IMR-90 (cell line): ENCODE measurements at regions not wholly inside any gene's neighbourhood (a gene's known extent, or its start where the extent isn't known, plus 50 kb on each side); places are given as distances from the start of the nearest gene placed in this dataset.

Experiments used
- ATAC-seq: fragments of 200-7000 bp; cut with Tn5 transposase; 2 replicates; pipeline ENCODE4 v1.9.1; 2020; ENCODE audit warnings: low read depth, mild to moderate bottlenecking, moderate library complexity
- BruUV-seq: library from RNA; stranded (reverse); fragments of 400-500 nt; replicated peaks from 2 replicates; lab custom pipeline; 2021; lab: Mats Ljungman, UMichigan
- CTCF ChIA-PET: fragments of 300-600 bp; formaldehyde crosslinking; extraction: SDS; loops from one replicate; lab custom pipeline; 2021; ENCODE audit warnings: antibody characterized with exemption; lab: Yijun Ruan, JAX
- POLR2A ChIA-PET: fragments of 300-600 bp; sonication (Branson Sonifier 250); formaldehyde crosslinking; loops from one replicate; lab custom pipeline; 2022; ENCODE audit warnings: antibody characterized with exemption; ENCODE audit not compliant: unreplicated experiment; lab: Charles Lee
- DNase-seq: peaks from one replicate; pipeline ENCODE4 v3.0.0; 2013
- H2AFZ ChIP-seq: replicated peaks from 2 replicates; pipeline ENCODE3; 2013; ENCODE audit warnings: low read length, mild to moderate bottlenecking; ENCODE audit not compliant: poor library complexity
- H2AK5ac ChIP-seq: 2 replicates; pipeline ENCODE4 v1.6.1; 2013; ENCODE audit warnings: low read depth, low read length, inconsistent platforms
- H2AK9ac ChIP-seq: replicated peaks from 2 replicates; pipeline ENCODE3; 2013; ENCODE audit warnings: mild to moderate bottlenecking, low read depth, low read length, moderate library complexity; ENCODE audit not compliant: poor library complexity
- H2BK120ac ChIP-seq: 2 replicates; pipeline ENCODE4 v1.6.1; 2013; ENCODE audit warnings: low read depth, low read length, inconsistent platforms
- H2BK15ac ChIP-seq: 3 replicates; pipeline ENCODE4 v1.6.1; 2013; ENCODE audit warnings: low read depth, low read length, inconsistent platforms
- H2BK20ac ChIP-seq: 2 replicates; pipeline ENCODE4 v1.6.1; 2013; ENCODE audit warnings: low read depth, mild to moderate bottlenecking, inconsistent platforms, low read length, moderate library complexity
- H2BK5ac ChIP-seq: 2 replicates; pipeline ENCODE4 v1.6.1; 2013; ENCODE audit warnings: mild to moderate bottlenecking, low read depth, low read length, inconsistent platforms; ENCODE audit not compliant: poor library complexity, severe bottlenecking
- H3K14ac ChIP-seq: replicated peaks from 2 replicates; pipeline ENCODE4 v1.6.1; 2013; ENCODE audit warnings: low read depth, low read length, inconsistent platforms
- H3K18ac ChIP-seq: 2 replicates; pipeline ENCODE4 v1.6.1; 2013; ENCODE audit warnings: low read depth, low read length, control low read depth
- H3K23ac ChIP-seq: 2 replicates; pipeline ENCODE4 v1.6.1; 2013; ENCODE audit warnings: low read depth, low read length, inconsistent platforms
- H3K27ac ChIP-seq: 2 replicates; pipeline ENCODE4 v1.5.1; 2013; ENCODE audit warnings: mild to moderate bottlenecking, control low read depth, low read length; ENCODE audit not compliant: insufficient read depth
- H3K27me3 ChIP-seq: 2 replicates; pipeline ENCODE4 v1.6.1; 2013; ENCODE audit warnings: low read length; ENCODE audit not compliant: control insufficient read depth, insufficient read depth
- H3K36me3 ChIP-seq: 2 replicates; pipeline ENCODE4 v1.6.1; 2013; ENCODE audit warnings: low read length, mixed read lengths; ENCODE audit not compliant: control insufficient read depth, insufficient read depth
- H3K4ac ChIP-seq: 2 replicates; pipeline ENCODE4 v1.6.1; 2013; ENCODE audit warnings: low read depth, low read length, inconsistent platforms
- H3K4me1 ChIP-seq: 2 replicates; pipeline ENCODE4 v1.6.1; 2013; ENCODE audit warnings: low read length, mixed read lengths; ENCODE audit not compliant: control insufficient read depth, insufficient read depth
- H3K4me2 ChIP-seq: 2 replicates; pipeline ENCODE4 v1.6.1; 2013; ENCODE audit warnings: low read depth, mild to moderate bottlenecking, control low read depth, low read length, moderate library complexity
- H3K4me3 ChIP-seq: 2 replicates; pipeline ENCODE4 v1.5.1; 2013; ENCODE audit warnings: low read depth, mild to moderate bottlenecking, control low read depth, low read length, moderate library complexity; ENCODE audit not compliant: insufficient read depth
- H3K56ac ChIP-seq: 2 replicates; pipeline ENCODE4 v1.6.1; 2013; ENCODE audit warnings: low read length, inconsistent platforms; ENCODE audit not compliant: insufficient read depth; ENCODE audit errors: extremely low read depth
- H3K79me1 ChIP-seq, 2 experiments: 2 replicates each; pipeline ENCODE4 v1.6.1; 2013; ENCODE audit warnings: low read length in 2 of 2, inconsistent platforms in 1 of 2, low read depth in 1 of 2
- H3K9ac ChIP-seq: 2 replicates; pipeline ENCODE4 v1.6.1; 2013; ENCODE audit warnings: low read depth, low read length, control low read depth
- H3K9me1 ChIP-seq: 2 replicates; pipeline ENCODE4 v1.6.1; 2013; ENCODE audit warnings: low read length, inconsistent platforms; ENCODE audit not compliant: insufficient read depth
- H3K9me3 ChIP-seq: 2 replicates; pipeline ENCODE4 v1.6.1; 2013; ENCODE audit warnings: low read length; ENCODE audit not compliant: control insufficient read depth, insufficient read depth
- H4K20me1 ChIP-seq: 2 replicates; pipeline ENCODE4 v1.6.1; 2013; ENCODE audit warnings: low read length, inconsistent platforms; ENCODE audit not compliant: insufficient read depth
- H4K5ac ChIP-seq: 2 replicates; pipeline ENCODE4 v1.6.1; 2013; ENCODE audit warnings: mild to moderate bottlenecking, low read depth, low read length, control low read depth
- H4K8ac ChIP-seq, 2 experiments: 2 replicates each; pipeline ENCODE4 v1.6.1; 2013; ENCODE audit warnings: low read depth in 2 of 2, low read length in 2 of 2, control low read depth in 1 of 2, inconsistent platforms in 1 of 2
- H4K91ac ChIP-seq: 2 replicates; pipeline ENCODE4 v1.6.1; 2013; ENCODE audit warnings: low read depth, low read length, inconsistent platforms; ENCODE audit not compliant: insufficient read depth
- BHLHE40 ChIP-seq: fragments of 150-350 bp; IDR thresholded peaks from 2 replicates; pipeline ENCODE4 v1.6.1; 2016; ENCODE audit warnings: mild to moderate bottlenecking, low read depth, low read length
- CHD1 ChIP-seq: IDR thresholded peaks from 2 replicates; pipeline ENCODE4 v1.6.1; 2012; ENCODE audit warnings: low read depth, low read length, improper control_type of control experiment
- RCOR1 ChIP-seq: IDR thresholded peaks from 2 replicates; pipeline ENCODE4 v1.6.1; 2012; ENCODE audit warnings: mild to moderate bottlenecking, low read length, improper control_type of control experiment; ENCODE audit not compliant: insufficient replicate concordance
- WGBS, 2 experiments: methylation state at CpG; one replicate each; pipeline versions ENCODE4 v1.1.5 to v1.1.7; 2013; ENCODE audit warnings: missing lambda C conversion rate in 2 of 2; ENCODE audit not compliant: insufficient read length in 1 of 2; ENCODE audit errors: extremely low coverage in 2 of 2; 5-methylcytosine and 5-hydroxymethylcytosine counted together
- dilution Hi-C: fragments of 300-500 bp; cut with HindIII; formaldehyde crosslinking; loops from one replicate; pipeline ENCODE4 v1.14.3; 2018; ENCODE audit warnings: low sequenced_read_pairs; ENCODE audit not compliant: unreplicated experiment
- in situ Hi-C: fragments of 300-500 bp; cut with MboI; formaldehyde crosslinking; loops from 3 replicates; pipeline ENCODE4 v1.14.3; 2019; ENCODE audit warnings: low sequenced_read_pairs, inconsistent platforms, mixed read lengths
- intact Hi-C: fragments of 100-400 bp; cut with micrococcal nuclease; formaldehyde crosslinking; loops from 2 replicates; pipeline ENCODE4 v1.10.0; 2022

DNA sequence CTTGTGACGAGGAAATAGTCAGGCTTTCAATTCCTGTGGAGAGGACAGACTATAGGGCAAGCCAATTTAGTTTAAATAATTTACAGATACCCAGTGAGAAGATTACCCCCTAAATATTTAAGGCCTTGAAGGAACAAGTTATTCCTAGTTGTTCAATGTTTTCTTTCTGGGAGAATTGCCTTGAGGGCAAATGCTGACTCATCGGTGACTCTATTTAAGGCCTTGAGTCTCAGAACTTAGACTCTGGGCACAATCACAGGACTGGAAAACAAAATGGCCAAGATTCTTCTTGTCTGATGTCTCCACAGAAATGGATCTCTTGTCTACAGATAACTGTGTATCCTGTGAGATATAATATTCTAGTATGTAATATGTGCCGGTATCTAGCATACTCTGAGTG lies 467.1 kb downstream of the SUCLG1 start:
- WGBS, 2 experiments: no CpG with 5 or more reads among the region's 3 CpGs
- Histone ChIP-seq H3K4me2 (no peak overlapping the region), H2BK15ac (no peak overlapping the region), H2BK20ac (no peak overlapping the region), H4K91ac (no peak overlapping the region), H3K9me3 (no peaks in the 10 kb centered on the region), H3K27ac (no peak overlapping the region), H3K9ac (no peak overlapping the region), H3K14ac (no peak overlapping the region), H3K4me3 (no peak overlapping the region), H3K23ac (no peak overlapping the region), H3K36me3 (no peaks in the 10 kb centered on the region), H4K5ac (no peak overlapping the region), H2AFZ (no peak overlapping the region), H3K79me1 (no peaks in the 10 kb centered on the region), H3K4ac (no peak overlapping the region), H2BK5ac (no peak overlapping the region), H3K9me1 (no peaks in the 10 kb centered on the region), H2BK120ac (no peak overlapping the region), H3K18ac (no peak overlapping the region), H2AK5ac (no peak overlapping the region), H3K56ac (no peak overlapping the region), H3K4me1 (no peaks in the 10 kb centered on the region), H2AK9ac (no peak overlapping the region), H4K8ac (no peak overlapping the region), H4K20me1 (no peaks in the 10 kb centered on the region), H3K27me3 (no peaks in the 10 kb centered on the region)
- in situ Hi-C loops: no loop called here
- TF ChIP-seq CHD1 (no peak), BHLHE40 (no peak), RCOR1 (no peak)
- ATAC-seq: no peak
- no peak for DNase-seq
- ChIA-PET CTCF (no interaction called here), POLR2A (no interaction called here)
- intact Hi-C loops: no loop called here
- no TSS peak for BruUV-seq
- dilution Hi-C loops: no loop called here
